Breast epithelium (tissue), 4 donors: ENCODE measurements at regions not wholly inside any gene's neighbourhood (a gene's known extent, or its start where the extent isn't known, plus 50 kb on each side); places are given as distances from the start of the nearest gene placed in this dataset.

ENCODE experiments used
- DNase-seq, 2 donors: peaks; one replicate each; pipeline ENCODE4 v3.0.0-alpha.2; 2019; ENCODE audit warnings: low spot score in 2 of 2
- H3K27ac ChIP-seq, 2 donors: fragments of 200-600 bp; sonication (generic) in 1 of 2; one replicate each; pipeline ENCODE4 v1.5.1; 2016 to 2019; ENCODE audit warnings: mild to moderate bottlenecking in 1 of 2
- H3K27me3 ChIP-seq, 2 donors: fragments of 200-600 bp; sonication (generic) in 1 of 2; one replicate each; pipeline versions ENCODE4 v1.5.1 to v1.6.0; 2017 to 2019; ENCODE audit warnings: control low read depth in 1 of 2, mild to moderate bottlenecking in 1 of 2
- H3K36me3 ChIP-seq: fragments of 200-600 bp; one replicate; pipeline ENCODE4 v1.5.1; 2019
- H3K4me1 ChIP-seq, 2 donors: fragments of 200-600 bp; sonication (generic); one replicate each; pipeline ENCODE4 v1.5.1; 2016 to 2019; ENCODE audit warnings: control low read depth in 1 of 2
- H3K4me3 ChIP-seq, 3 donors: fragments of 200-600 bp; sonication (generic); 1 replicate in 2 of 3; 2 replicates in 1 of 3; pipeline ENCODE4 v1.5.1; 2016 to 2019; ENCODE audit warnings: mild to moderate bottlenecking in 3 of 3, moderate library complexity in 2 of 3
- H3K9me3 ChIP-seq, 2 donors: fragments of 200-600 bp; sonication (generic) in 1 of 2; one replicate each; pipeline ENCODE4 v1.5.1; 2016 to 2019; ENCODE audit warnings: control low read depth in 1 of 2
- POLR2A ChIP-seq: fragments of 450-650 bp; IDR thresholded peaks from one replicate; pipeline ENCODE4 v1.6.1; 2016; ENCODE audit warnings: antibody characterized with exemption, mild to moderate bottlenecking, moderate library complexity
- POLR2AphosphoS5 ChIP-seq, 3 donors: sonication (generic); formaldehyde crosslinking; IDR thresholded peaks; one replicate each; pipeline ENCODE4 v1.6.1; 2017; ENCODE audit warnings: antibody characterized with exemption in 3 of 3
- intact Hi-C: fragments of 100-400 bp; cut with DNase I; formaldehyde crosslinking; loops from one replicate; pipeline ENCODE4 v1.15.1; 2023; ENCODE audit warnings: low total_unique reads
- TF ChIP-seq, protein P1 (sequence below), 3 donors: fragments of 450-650 bp; IDR thresholded peaks; one replicate each; pipeline ENCODE4 v1.5.1; 2016 to 2017; ENCODE audit warnings: antibody characterized with exemption in 3 of 3, mild to moderate bottlenecking in 3 of 3, moderate library complexity in 3 of 3

DNA sequence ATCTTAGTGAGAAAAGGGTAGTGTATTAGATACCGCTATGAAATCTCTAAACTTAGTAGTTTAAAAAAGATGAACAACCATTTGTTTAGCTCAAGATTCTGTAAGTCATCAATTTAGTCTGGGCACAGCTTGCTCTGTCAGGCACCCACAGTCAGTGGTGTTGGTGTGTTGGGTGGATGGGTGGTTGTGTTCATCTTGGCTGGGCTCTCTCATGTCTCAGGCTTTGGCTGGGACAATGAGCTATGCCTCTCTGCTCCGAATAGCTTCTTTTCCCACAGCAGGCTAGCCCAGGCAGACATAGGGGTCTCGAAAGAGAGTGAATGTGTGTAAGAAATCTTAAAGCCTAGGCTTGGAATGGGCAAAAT is 127.0 kb upstream of the GATB start:
- TF ChIP-seq POLR2A (no peak), POLR2AphosphoS5 (IDR thresholded peaks at IDR 0.05) (no peak)
- TF ChIP-seq, protein P1, sequence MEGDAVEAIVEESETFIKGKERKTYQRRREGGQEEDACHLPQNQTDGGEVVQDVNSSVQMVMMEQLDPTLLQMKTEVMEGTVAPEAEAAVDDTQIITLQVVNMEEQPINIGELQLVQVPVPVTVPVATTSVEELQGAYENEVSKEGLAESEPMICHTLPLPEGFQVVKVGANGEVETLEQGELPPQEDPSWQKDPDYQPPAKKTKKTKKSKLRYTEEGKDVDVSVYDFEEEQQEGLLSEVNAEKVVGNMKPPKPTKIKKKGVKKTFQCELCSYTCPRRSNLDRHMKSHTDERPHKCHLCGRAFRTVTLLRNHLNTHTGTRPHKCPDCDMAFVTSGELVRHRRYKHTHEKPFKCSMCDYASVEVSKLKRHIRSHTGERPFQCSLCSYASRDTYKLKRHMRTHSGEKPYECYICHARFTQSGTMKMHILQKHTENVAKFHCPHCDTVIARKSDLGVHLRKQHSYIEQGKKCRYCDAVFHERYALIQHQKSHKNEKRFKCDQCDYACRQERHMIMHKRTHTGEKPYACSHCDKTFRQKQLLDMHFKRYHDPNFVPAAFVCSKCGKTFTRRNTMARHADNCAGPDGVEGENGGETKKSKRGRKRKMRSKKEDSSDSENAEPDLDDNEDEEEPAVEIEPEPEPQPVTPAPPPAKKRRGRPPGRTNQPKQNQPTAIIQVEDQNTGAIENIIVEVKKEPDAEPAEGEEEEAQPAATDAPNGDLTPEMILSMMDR (IDR thresholded peaks at IDR 0.05): no peak

DNA sequence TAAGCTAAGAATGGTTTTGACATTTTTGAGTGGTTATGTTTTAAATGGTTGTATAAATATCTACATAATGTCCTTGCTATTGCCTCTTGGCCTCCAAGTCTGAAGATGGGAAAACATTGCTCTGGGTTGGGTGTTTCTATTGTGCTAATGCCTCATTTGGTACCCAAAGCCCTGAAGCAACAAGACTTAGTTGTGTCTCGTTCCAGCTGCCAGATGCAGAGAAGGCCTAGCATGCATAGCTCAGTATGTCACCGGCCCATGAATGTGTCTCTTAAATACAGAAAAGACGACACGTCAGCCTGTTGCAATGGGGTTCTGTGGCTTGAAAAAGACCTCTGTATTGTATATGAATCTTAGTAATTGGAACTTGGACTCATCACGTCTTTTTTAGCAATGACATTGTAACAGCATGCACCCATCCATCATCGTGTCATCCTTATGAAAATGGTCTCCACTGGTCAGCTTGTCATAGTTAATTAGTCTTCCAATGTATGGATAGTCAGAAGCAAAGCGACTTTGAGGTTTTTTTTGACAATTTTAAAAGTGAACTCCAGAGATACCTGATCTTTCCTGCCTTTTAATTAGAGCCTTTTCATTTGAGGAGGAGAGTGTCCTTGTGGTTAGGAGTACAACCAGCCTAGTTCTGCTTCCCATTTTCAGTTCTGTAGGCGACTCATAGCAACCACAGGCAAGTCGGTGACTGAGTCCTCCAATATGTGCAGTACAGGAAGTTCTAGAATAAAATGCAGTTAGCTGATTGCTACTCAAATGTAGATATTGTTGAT is 126.4 kb upstream of the GATB start:
- Histone ChIP-seq H3K4me3 (no peak overlapping the region), H3K27me3 (no peaks in the 10 kb centered on the region), H3K36me3 (no peaks in the 10 kb centered on the region), H3K4me1 (no peaks in the 10 kb centered on the region), H3K27ac (no peak overlapping the region), H3K9me3 (no peaks in the 10 kb centered on the region)
- no peak for DNase-seq
- intact Hi-C loops: no loop called here
- TF ChIP-seq, protein P1 (IDR thresholded peaks at IDR 0.05): no peak

More for the DNA sequence above, 127.0 kb upstream of the GATB start:
- Histone ChIP-seq H3K27me3 (no peaks in the 10 kb centered on the region), H3K4me3 (no peak overlapping the region), H3K36me3 (no peaks in the 10 kb centered on the region), H3K4me1 (no peaks in the 10 kb centered on the region), H3K27ac (no peak overlapping the region), H3K9me3 (no peaks in the 10 kb centered on the region)
- DNase-seq: no peak
- intact Hi-C loops: no loop called here

DNA sequence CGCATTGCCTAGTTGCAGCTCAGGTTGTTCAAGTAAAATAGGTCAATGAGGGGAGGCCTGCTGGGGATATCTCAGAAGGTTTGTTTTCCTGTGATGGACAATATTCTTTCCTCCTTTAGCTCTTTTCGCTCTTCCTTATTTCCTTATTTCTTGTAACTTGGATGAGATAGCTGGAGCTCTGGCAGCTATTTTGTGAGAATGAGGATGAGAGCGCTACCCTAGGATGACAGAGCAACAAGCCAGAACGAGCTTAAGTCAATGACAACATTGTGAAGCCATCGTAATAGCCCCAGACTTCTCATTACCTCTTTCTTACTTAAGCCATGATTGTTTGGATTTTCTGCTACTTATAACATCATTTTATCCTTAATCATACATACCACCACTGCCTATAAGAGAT is 124.3 kb upstream of the GATB start:
- Histone ChIP-seq H3K9me3 (no peaks in the 10 kb centered on the region), H3K27ac (no peak overlapping the region), H3K4me3 (no peak overlapping the region), H3K4me1 (no peaks in the 10 kb centered on the region), H3K36me3 (no peaks in the 10 kb centered on the region), H3K27me3 (no peaks in the 10 kb centered on the region)
- no peak for DNase-seq
- TF ChIP-seq POLR2A: no peak
- no peak for TF ChIP-seq POLR2AphosphoS5 (IDR thresholded peaks at IDR 0.05)
- TF ChIP-seq, protein P1 (IDR thresholded peaks at IDR 0.05): no peak
- intact Hi-C loops: no loop called here

DNA sequence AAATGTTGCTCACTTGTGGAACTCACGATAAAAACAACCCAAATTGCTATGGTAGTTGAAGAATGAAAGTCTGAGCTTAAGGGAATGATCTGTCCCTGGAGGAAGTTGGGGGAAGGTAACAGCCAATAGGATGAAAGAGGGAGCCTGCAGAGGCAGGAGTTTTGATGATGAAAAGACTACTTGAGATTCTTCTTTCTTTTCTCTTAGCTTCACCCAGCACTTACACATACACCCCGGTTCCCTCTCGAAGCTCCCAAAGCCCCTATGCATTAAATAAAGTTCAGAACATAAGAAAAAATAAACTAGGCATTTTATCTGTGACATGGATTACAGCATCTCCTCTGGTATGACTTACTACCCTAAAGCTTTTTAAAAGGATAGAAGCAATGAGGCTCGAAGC is 122.9 kb upstream of the GATB start:
- intact Hi-C loops: no loop called here
- Histone ChIP-seq H3K27ac (no peak overlapping the region), H3K4me1 (no peaks in the 10 kb centered on the region), H3K4me3 (no peak overlapping the region), H3K36me3 (no peaks in the 10 kb centered on the region), H3K9me3 (no peaks in the 10 kb centered on the region), H3K27me3 (no peaks in the 10 kb centered on the region)
- DNase-seq: no peak
- TF ChIP-seq, protein P1 (IDR thresholded peaks at IDR 0.05): no peak
- TF ChIP-seq POLR2A (no peak), POLR2AphosphoS5 (IDR thresholded peaks at IDR 0.05) (no peak)

DNA sequence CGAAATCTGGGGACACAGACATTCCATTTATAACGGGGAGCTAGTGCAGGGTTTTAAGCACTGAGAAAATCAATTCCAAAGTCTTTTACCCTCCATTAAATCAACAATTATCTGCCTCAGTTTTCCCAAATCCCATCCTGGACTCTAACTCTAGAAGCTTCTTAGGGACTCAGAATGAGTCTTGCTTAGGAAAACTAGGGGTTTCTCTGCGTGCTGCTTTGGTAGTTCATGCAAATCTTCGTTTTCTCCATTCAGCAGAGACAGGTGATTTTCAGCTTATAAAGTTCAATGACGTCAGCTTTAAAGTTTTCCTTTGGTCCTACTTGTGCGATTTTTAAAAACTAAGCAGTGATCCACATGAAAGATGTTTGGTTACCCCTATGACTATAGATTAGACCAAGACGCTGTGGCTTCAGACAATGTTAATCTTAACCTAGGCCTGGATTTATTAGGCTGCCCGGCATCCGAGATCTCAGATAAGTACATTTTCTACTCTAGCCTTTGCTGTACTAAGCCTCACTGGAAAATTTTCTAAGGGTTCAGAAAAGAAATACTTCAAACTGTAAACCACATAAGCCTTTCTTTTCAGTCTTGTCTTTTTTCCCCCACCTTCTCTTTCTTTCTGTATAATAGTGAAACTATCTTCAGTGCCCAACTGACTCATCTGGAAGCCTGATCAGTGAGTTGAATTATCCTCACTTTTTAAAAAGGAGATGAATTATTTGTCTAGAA is 121.4 kb upstream of the GATB start:
- Histone ChIP-seq H3K9me3 (no peaks in the 10 kb centered on the region), H3K27ac (no peak overlapping the region), H3K36me3 (no peaks in the 10 kb centered on the region), H3K4me1 (no peaks in the 10 kb centered on the region), H3K4me3 (no peak overlapping the region), H3K27me3 (no peaks in the 10 kb centered on the region)
- intact Hi-C loops: no loop called here
- TF ChIP-seq, protein P1 (IDR thresholded peaks at IDR 0.05): no peak
- TF ChIP-seq POLR2AphosphoS5 (IDR thresholded peaks at IDR 0.05) (no peak), POLR2A (no peak)
- no peak for DNase-seq
